ENCODE measurements at regions not wholly inside any gene's neighbourhood (a gene's known extent, or its start where the extent isn't known, plus 50 kb on each side); places are given as distances from the start of the nearest gene placed in this dataset.
A peak's percentile ranks its signal among the peaks of the same experiment; 100 is the strongest.

- no peak overlapping the region for H3K27ac ChIP-seq (ENCODE audit: extremely low read depth, low read depth, low read length)
- POLR2A ChIA-PET, result no interaction called here
- no peaks in the 10 kb centered on the region for H3K9me3 ChIP-seq (ENCODE audit: control insufficient read depth, insufficient read depth, low read depth, low read length)
- H3K36me3 ChIP-seq (ENCODE audit: control insufficient read depth in 2 of 2, insufficient read depth in 1 of 2, low read length in 2 of 2), result no peaks in the 10 kb centered on the region
- peaks cover 8% of the 10 kb centered on the region for H3K4me1 ChIP-seq (ENCODE audit: control insufficient read depth, insufficient read depth, low read length)
- no peak overlapping the region for H3K4me3 ChIP-seq (ENCODE audit: low read depth, low read length)
- TF ChIP-seq ZNF202 (tag by site-specific recombination; IDR thresholded peaks at IDR 0.05; ENCODE audit: borderline replicate concordance), result no peak
- no peak for TF ChIP-seq ZEB2 (tag by site-specific recombination; IDR thresholded peaks at IDR 0.05)
- CTCF ChIA-PET, result no interaction called here
Observed at GRCh38 chr10:88179831-88180230, 316.4 kb downstream of the PTEN start.

GRCh38 chr10:88181902-88182600 is 318.6 kb downstream of the PTEN start:
- POLR2A ChIA-PET, result interaction anchor here (0.6 kb wide), 1 partner anchor 83 kb away, joined by 3 read pairs; no protein-coding TSS in a partner anchor
- Histone ChIP-seq H3K4me1 (ENCODE audit: control insufficient read depth, insufficient read depth, low read length) (peaks cover 8% of the 10 kb centered on the region), H3K4me3 (ENCODE audit: low read depth, low read length) (no peak overlapping the region), H3K9me3 (ENCODE audit: control insufficient read depth, insufficient read depth, low read depth, low read length) (no peaks in the 10 kb centered on the region), H3K27ac (ENCODE audit: extremely low read depth, low read depth, low read length) (0 out of 2 replicates have a peak overlapping the region, but pooled peaks have one; percentile 7), H3K36me3 (ENCODE audit: control insufficient read depth in 2 of 2, insufficient read depth in 1 of 2, low read length in 2 of 2) (no peaks in the 10 kb centered on the region)
- CTCF ChIA-PET, result interaction anchor here (1.3 kb wide), 1 partner anchor 207 kb away, joined by 3 read pairs; no protein-coding TSS in a partner anchor
- TF ChIP-seq ZNF600 (tag by site-specific recombination; IDR thresholded peaks at IDR 0.05) (no peak), ZIC2 (tag by site-specific recombination; IDR thresholded peaks at IDR 0.05) (no peak), ZNF555 (tag by site-specific recombination; conservative IDR thresholded peaks at IDR 0.05) (no peak), ZNF510 (tag by site-specific recombination; IDR thresholded peaks at IDR 0.05; ENCODE audit: insufficient replicate concordance) (no peak), GLI2 (tag by site-specific recombination; IDR thresholded peaks at IDR 0.05; ENCODE audit: borderline replicate concordance, low read depth) (peak; percentile 94), ZNF112 (tag by site-specific recombination; IDR thresholded peaks at IDR 0.05) (no peak), ZNF2 (tag by site-specific recombination; IDR thresholded peaks at IDR 0.05) (0 out of 2 replicates have a peak, but pooled peaks have one; percentile 41), ZNF324 (tag by site-specific recombination; IDR thresholded peaks at IDR 0.05) (no peak), TCF7L2 (IDR thresholded peaks at IDR 0.05; ENCODE audit: borderline replicate concordance, low read depth, low read length) (peak; percentile 96), CTCF (tag by site-specific recombination; IDR thresholded peaks at IDR 0.05) (no peak), ZFP3 (tag by site-specific recombination; IDR thresholded peaks at IDR 0.05; ENCODE audit: low read depth) (0 out of 2 replicates have a peak, but pooled peaks have one; percentile 30), ZBTB17 (tag by site-specific recombination; IDR thresholded peaks at IDR 0.05) (peak; percentile 34; the same call in 1 of the 2 replicates), SETDB1 (IDR thresholded peaks at IDR 0.05; ENCODE audit: insufficient read length, low read length) (peak; percentile 48), ZNF707 (tag by site-specific recombination; IDR thresholded peaks at IDR 0.05) (no peak), ZNF843 (tag by site-specific recombination; IDR thresholded peaks at IDR 0.05) (peak; percentile 92), ZNF513 (tag by site-specific recombination; IDR thresholded peaks at IDR 0.05) (0 out of 2 replicates have a peak, but pooled peaks have one; percentile 32), ZNF658 (tag by site-specific recombination; IDR thresholded peaks at IDR 0.05) (no peak), ZNF549 (tag by site-specific recombination; IDR thresholded peaks at IDR 0.05) (peak; percentile 34; the same call in 1 of the 2 replicates), ZNF530 (tag by site-specific recombination; IDR thresholded peaks at IDR 0.05; ENCODE audit: low read depth) (no peak), MEIS1 (CRISPR knock-in tag; IDR thresholded peaks at IDR 0.05; ENCODE audit: borderline replicate concordance) (no peak), ZNF792 (tag by site-specific recombination; IDR thresholded peaks at IDR 0.05) (no peak)
- TF ChIP-seq, protein P1, sequence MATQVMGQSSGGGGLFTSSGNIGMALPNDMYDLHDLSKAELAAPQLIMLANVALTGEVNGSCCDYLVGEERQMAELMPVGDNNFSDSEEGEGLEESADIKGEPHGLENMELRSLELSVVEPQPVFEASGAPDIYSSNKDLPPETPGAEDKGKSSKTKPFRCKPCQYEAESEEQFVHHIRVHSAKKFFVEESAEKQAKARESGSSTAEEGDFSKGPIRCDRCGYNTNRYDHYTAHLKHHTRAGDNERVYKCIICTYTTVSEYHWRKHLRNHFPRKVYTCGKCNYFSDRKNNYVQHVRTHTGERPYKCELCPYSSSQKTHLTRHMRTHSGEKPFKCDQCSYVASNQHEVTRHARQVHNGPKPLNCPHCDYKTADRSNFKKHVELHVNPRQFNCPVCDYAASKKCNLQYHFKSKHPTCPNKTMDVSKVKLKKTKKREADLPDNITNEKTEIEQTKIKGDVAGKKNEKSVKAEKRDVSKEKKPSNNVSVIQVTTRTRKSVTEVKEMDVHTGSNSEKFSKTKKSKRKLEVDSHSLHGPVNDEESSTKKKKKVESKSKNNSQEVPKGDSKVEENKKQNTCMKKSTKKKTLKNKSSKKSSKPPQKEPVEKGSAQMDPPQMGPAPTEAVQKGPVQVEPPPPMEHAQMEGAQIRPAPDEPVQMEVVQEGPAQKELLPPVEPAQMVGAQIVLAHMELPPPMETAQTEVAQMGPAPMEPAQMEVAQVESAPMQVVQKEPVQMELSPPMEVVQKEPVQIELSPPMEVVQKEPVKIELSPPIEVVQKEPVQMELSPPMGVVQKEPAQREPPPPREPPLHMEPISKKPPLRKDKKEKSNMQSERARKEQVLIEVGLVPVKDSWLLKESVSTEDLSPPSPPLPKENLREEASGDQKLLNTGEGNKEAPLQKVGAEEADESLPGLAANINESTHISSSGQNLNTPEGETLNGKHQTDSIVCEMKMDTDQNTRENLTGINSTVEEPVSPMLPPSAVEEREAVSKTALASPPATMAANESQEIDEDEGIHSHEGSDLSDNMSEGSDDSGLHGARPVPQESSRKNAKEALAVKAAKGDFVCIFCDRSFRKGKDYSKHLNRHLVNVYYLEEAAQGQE (tag by site-specific recombination; IDR thresholded peaks at IDR 0.05), result no peak
- TF ChIP-seq, protein P2, sequence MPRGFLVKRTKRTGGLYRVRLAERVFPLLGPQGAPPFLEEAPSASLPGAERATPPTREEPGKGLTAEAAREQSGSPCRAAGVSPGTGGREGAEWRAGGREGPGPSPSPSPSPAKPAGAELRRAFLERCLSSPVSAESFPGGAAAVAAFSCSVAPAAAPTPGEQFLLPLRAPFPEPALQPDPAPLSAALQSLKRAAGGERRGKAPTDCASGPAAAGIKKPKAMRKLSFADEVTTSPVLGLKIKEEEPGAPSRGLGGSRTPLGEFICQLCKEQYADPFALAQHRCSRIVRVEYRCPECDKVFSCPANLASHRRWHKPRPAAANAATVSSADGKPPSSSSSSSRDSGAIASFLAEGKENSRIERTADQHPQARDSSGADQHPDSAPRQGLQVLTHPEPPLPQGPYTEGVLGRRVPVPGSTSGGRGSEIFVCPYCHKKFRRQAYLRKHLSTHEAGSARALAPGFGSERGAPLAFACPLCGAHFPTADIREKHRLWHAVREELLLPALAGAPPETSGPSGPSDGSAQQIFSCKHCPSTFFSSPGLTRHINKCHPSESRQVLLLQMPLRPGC (tag by site-specific recombination; IDR thresholded peaks at IDR 0.05), result peak; percentile 76
